Suprapubic skin (tissue), 4 donors: ENCODE measurements at regions not wholly inside any gene's neighbourhood (a gene's known extent, or its start where the extent isn't known, plus 50 kb on each side); places are given as distances from the start of the nearest gene placed in this dataset.

Source experiments
- CTCF ChIP-seq, 2 donors: fragments of 200-600 bp in 1 of 2; fragments of 450-650 bp in 1 of 2; sonication (generic) in 1 of 2; IDR thresholded peaks; one replicate each; pipeline ENCODE4 v1.5.1; 2016 to 2019; ENCODE audit warnings: antibody characterized with exemption in 2 of 2, mild to moderate bottlenecking in 1 of 2, moderate library complexity in 1 of 2
- EP300 ChIP-seq: sonication (generic); formaldehyde crosslinking; IDR thresholded peaks from one replicate; pipeline ENCODE4 v1.6.1; 2017; ENCODE audit warnings: antibody characterized with exemption
- POLR2A ChIP-seq, 2 donors: fragments of 450-650 bp; IDR thresholded peaks; one replicate each; pipeline ENCODE4 v1.6.1; 2017; ENCODE audit warnings: antibody characterized with exemption in 2 of 2, mild to moderate bottlenecking in 2 of 2, moderate library complexity in 2 of 2
- POLR2AphosphoS5 ChIP-seq, 3 donors: sonication (generic); formaldehyde crosslinking; IDR thresholded peaks; one replicate each; pipeline ENCODE4 v1.6.1; 2017; ENCODE audit warnings: antibody characterized with exemption in 3 of 3

- no peak for TF ChIP-seq CTCF (IDR thresholded peaks at IDR 0.05)
- TF ChIP-seq POLR2AphosphoS5 (IDR thresholded peaks at IDR 0.05), result no peak
- no peak for TF ChIP-seq POLR2A (IDR thresholded peaks at IDR 0.05)
- no peak for TF ChIP-seq EP300
These were observed 845.5 kb upstream of the ADGRL4 start for GRCh38 chr1:79852004-79852403.
